NB4 (cell line): ENCODE measurements at regions not wholly inside any gene's neighbourhood (a gene's known extent, or its start where the extent isn't known, plus 50 kb on each side); places are given as distances from the start of the nearest gene placed in this dataset.

Experiments
- DNase-seq: peaks from one replicate; pipeline ENCODE4 v3.0.0; 2010; ENCODE audit warnings: low read depth
- H3K4me3 ChIP-seq: one replicate; pipeline ENCODE4 v1.5.1; 2011; ENCODE audit warnings: mild to moderate bottlenecking, low read depth, low read length, moderate library complexity
- MYC ChIP-seq: IDR thresholded peaks from 2 replicates; pipeline ENCODE4 v1.6.1; 2011; ENCODE audit warnings: low read depth, low read length
- POLR2A ChIP-seq: IDR thresholded peaks from 2 replicates; pipeline ENCODE4 v1.6.1; 2011; ENCODE audit warnings: mild to moderate bottlenecking; ENCODE audit not compliant: insufficient read length; ENCODE audit errors: extremely low read depth
- TF ChIP-seq, protein P1 (sequence below): IDR thresholded peaks from one replicate; pipeline ENCODE4 v1.5.1; 2012; ENCODE audit warnings: low read depth, low read length
- TF ChIP-seq, protein P2 (sequence below): IDR thresholded peaks from 2 replicates; pipeline ENCODE4 v1.6.1; 2011; ENCODE audit warnings: low read depth, low read length

DNA sequence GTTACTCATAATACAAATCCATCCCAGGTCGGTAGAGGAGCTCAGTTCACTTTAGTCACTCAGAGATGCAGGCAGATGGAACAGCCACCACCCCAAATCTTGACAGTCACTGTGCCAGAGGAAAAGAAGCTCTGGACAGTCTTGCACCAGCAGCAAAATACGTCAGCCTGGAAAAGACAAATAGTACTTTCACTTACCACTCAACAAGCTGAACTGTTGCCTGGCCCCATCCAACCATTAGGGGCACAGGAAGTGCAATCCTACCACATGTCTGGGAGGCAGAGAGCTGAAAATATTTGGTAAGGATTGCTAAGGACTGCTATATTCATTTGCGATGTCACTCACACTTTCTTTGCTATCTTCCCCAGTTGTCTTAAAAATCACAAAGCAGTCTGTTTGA is 239.1 kb upstream of the TOX3 start:
- no peak for DNase-seq
- no peak overlapping the region for H3K4me3 ChIP-seq
- TF ChIP-seq POLR2A (no peak), MYC (no peak)
- TF ChIP-seq, protein P1, sequence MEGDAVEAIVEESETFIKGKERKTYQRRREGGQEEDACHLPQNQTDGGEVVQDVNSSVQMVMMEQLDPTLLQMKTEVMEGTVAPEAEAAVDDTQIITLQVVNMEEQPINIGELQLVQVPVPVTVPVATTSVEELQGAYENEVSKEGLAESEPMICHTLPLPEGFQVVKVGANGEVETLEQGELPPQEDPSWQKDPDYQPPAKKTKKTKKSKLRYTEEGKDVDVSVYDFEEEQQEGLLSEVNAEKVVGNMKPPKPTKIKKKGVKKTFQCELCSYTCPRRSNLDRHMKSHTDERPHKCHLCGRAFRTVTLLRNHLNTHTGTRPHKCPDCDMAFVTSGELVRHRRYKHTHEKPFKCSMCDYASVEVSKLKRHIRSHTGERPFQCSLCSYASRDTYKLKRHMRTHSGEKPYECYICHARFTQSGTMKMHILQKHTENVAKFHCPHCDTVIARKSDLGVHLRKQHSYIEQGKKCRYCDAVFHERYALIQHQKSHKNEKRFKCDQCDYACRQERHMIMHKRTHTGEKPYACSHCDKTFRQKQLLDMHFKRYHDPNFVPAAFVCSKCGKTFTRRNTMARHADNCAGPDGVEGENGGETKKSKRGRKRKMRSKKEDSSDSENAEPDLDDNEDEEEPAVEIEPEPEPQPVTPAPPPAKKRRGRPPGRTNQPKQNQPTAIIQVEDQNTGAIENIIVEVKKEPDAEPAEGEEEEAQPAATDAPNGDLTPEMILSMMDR = no peak
- TF ChIP-seq, protein P2, sequence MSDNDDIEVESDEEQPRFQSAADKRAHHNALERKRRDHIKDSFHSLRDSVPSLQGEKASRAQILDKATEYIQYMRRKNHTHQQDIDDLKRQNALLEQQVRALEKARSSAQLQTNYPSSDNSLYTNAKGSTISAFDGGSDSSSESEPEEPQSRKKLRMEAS = no peak

DNA sequence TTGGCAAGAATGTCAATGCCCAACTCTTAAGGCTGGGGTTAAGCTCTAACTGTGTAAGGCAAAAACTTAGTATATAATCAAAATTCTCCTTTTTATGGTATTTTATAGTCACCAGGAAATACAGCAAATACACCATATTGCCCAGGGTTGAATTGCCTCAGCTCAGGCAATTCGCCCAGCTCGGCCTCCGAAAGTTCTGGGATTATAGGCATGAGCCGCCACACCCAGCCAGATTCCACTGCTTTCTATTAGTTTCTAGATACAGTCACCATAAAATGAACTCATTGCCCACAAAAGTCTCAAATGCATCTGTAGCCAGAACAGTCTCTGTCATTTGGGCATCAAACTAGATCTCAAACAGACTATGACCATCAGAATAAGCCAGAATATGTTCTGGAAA is 238.7 kb upstream of the TOX3 start:
- H3K4me3 ChIP-seq = no peak overlapping the region
- TF ChIP-seq MYC (no peak), POLR2A (no peak)
- TF ChIP-seq, protein P1 = no peak
- TF ChIP-seq, protein P2 = no peak
- DNase-seq = no peak

DNA sequence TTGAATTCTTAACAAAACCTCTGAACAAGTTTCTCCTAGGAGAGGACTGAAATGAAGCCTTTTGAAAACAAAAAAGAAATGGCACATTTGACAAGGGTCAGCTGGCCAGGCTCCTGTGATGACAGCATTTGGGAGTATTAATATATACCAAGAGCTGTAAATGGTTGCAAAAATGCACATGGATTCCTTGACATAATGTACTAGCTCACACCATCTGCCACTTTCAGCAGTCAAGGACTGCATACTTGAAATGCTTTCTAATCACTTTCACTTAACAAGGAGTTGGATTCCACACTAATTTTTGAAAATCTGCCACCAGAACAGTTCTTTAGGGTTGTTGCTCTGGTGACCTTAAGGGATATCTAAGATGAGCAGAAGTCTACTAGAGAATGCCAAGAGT is 236.7 kb upstream of the TOX3 start:
- no peak for DNase-seq
- TF ChIP-seq, protein P2 = no peak
- no peak for TF ChIP-seq MYC
- TF ChIP-seq, protein P1 = no peak
- TF ChIP-seq POLR2A = no peak
- no peak overlapping the region for H3K4me3 ChIP-seq

DNA sequence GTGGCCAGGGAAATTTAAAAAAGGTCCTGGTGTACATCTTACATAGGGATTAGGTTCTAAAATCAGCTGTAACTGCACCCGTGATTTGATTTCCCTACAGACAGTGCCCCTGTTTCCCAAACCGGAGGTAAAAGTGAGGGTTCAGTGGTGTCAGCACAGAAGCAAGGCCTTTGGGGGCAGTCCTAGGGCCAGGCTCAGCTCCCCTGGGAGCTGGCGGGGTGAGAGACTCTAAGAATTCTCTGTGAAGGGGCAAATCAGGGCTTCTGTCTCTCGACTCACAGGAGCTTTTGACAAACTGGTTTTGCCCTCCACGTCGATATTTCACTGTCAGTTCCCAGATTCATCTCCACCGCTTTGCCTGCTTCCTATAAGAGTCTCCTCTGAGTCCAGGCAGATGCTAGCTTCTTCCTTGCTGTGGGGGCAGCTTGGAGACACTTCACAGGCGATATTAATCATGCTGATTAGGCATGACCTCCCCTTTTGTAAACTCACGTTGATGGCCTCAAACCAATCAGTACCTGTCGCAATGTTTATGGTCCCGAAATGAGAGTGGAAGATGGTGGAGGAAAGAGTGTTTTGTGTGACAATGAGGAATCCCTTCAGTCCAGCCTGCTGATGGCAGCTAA is 234.2 kb upstream of the TOX3 start:
- TF ChIP-seq MYC (no peak), POLR2A (no peak)
- TF ChIP-seq, protein P2 = no peak
- TF ChIP-seq, protein P1 = no peak

DNA sequence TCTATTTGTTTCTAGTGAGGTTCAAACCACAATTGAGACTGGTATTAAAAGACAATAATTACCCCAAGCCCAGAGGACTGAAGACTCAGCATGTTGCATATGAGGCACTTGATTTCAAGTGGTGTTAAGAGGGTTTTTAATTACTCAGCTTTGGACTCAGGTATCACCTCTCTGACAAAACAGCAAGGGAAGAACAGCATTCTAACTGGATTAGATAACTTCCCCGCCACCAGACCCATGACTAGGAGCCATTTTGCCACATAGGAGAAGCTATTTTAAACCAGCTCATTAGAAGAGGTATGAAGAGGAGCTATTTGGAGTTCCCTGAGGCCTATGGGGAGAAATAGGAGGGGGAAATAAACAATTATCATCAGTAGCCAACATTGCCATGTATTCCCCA is 226.1 kb upstream of the TOX3 start:
- no peak for DNase-seq
- no peak overlapping the region for H3K4me3 ChIP-seq
- TF ChIP-seq MYC (no peak), POLR2A (no peak)
- TF ChIP-seq, protein P1 = no peak
- TF ChIP-seq, protein P2 = no peak

More for the DNA sequence above, 234.2 kb upstream of the TOX3 start:
- DNase-seq = no peak
- no peak overlapping the region for H3K4me3 ChIP-seq

DNA sequence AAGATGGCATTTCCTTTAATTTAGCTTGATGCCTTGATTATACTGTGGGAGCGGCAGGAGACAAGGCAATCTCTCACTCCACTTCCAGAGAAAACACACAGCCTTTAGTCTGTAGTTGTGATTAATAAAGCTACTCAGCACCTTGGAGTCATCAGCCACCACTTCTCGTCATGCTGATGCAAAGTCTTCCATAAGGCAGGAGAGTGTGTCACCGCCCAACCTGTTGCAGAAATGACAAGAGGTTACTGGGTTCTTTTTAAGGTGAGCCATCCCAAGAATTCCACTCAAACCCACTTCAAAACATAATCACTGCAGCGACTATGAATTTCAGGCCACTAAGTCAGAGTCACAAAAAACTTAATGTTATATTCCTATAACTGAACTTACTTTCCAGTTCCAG is 223.9 kb upstream of the TOX3 start:
- no peak for DNase-seq
- no peak overlapping the region for H3K4me3 ChIP-seq
- TF ChIP-seq, protein P1 = no peak
- TF ChIP-seq, protein P2 = no peak
- TF ChIP-seq MYC (no peak), POLR2A (no peak)
